ENCODE measurements at regions not wholly inside any gene's neighbourhood (a gene's known extent, or its start where the extent isn't known, plus 50 kb on each side); places are given as distances from the start of the nearest gene placed in this dataset.
"Not testable (repeated sequence)": the region's sequence is repeated elsewhere in the genome, so short reads cannot be mapped to it uniquely, and the experiment has no call there.

- DNase-seq (ENCODE audit: low read depth): no peak
Observed at GRCh38 chr10:60513281-60513680, 123.6 kb upstream of the ANK3 start.

- no peak for DNase-seq (ENCODE audit: low read depth)
Observed at GRCh38 chr10:60511477-60512229, 122.0 kb upstream of the ANK3 start.

DNA sequence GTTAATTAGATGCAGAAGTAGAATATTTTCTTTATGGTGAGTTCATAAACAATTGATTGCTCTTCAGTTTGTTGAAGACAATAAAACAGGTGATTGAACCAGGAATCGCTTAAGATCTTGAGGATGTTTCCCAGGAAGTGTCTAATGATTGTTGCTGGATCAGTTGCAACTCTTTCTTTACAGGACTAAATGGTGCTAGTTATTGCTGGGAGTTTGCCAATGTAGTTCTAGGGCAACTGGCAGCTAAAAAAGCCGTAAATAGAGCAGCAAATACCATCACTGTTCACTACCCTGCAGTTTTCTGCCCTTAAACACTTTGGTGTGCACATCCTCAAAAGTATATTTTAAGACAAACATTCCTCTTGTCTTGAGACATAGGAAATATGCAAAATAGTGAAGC is 119.2 kb upstream of the ANK3 start:
- DNase-seq (ENCODE audit: low read depth): no peak

- no peak for DNase-seq (ENCODE audit: low read depth)
Observed at GRCh38 chr10:60508037-60508436, 118.4 kb upstream of the ANK3 start.

DNA sequence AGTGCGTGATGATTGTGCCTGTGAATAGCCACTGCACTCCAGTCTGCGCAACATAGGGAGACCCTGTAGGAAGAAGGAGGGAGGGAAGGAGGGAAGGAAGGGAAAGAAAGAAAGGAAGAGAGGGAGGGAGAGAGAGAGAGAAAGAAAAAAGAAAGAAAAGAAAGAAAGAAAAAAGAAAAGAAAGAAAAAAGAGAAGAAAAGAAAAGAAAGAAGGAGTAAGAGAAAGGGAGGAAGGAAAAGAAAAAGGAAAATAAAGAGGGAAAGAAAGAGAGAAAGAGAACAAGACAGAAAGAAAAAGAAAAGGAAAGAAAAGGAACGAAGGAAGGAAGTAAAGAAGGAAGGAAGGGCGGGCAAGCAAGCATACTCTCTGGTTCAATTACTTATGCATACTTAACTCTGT is 112.9 kb upstream of the ANK3 start:
- DNase-seq (ENCODE audit: low read depth): no peak

- DNase-seq (ENCODE audit: low read depth): no peak
Observed at GRCh38 chr10:60498985-60499384, 109.3 kb upstream of the ANK3 start.

GRCh38 chr10:60497364-60497763 is 107.7 kb upstream of the ANK3 start:
- no peak for DNase-seq (ENCODE audit: low read depth)

DNA sequence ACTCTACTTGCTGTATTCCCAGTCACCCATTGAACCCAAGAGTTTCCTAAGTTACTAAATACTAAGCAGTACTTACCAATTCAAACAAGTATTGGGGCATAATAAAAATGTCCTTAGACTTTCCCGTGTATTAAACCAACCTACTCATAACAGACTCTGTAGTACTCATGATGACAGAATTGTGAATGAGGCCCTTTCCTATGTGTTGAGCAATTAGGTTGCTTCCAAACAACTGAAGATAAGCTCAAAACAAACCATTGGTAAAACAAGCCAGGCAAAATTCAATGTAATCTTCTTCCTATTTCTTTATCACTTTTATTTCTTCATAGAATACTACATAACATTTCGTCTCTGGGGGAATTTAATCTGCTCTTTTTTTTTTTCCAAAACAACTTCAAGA is 106.5 kb upstream of the ANK3 start:
- DNase-seq (ENCODE audit: low read depth): no peak

DNA sequence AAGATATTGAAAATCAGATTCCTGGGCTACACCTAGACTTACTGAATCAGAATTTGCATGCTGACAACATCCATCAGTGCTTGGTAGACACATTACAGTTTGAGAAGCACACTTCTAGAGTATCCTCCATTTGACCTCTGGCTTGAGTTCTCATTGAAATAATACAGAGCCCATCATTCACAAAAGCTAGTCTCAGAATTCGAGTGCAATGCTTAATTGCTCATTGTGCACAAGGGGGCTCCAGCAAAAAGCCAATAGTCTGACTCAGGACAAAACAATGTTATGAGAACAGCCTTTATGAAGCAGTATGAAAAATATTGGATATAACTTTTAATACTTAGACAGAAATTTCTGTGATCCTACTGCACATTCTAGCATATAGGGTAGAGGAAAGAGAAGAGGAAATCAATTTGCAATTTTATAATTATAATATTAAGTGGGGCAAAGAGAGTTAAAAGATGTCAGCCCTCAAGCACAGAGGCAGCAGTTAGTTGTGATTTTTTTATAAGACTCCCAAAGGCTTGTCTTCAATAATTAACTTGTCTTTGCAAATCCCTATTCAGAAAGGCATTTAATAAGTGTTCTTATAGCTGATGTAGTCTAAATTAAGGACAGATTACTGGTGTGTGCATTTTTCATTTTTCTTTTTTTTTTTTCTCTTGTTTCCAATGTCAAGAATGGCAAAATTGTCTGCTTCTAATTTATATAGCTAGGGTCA is 105.8 kb upstream of the ANK3 start:
- DNase-seq (ENCODE audit: low read depth): no peak

DNA sequence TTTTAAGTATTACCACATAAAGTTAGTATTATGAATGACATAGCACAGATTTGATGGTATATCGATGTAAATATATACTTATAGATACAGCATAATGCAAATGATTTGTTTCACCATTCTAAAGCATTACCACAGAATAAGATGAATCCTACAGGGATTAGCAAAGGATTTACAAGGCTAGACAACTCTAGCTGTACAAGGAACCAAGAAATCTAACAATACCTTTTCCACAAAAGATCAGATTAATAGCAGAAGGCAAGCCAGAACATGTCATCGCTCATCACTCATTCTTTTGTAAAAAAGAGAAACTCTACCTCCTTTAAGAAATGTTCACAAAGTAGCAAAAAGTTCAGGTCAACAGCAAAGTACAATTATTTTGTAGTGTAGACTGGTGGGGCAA is 105.1 kb upstream of the ANK3 start:
- DNase-seq (ENCODE audit: low read depth): no peak

DNA sequence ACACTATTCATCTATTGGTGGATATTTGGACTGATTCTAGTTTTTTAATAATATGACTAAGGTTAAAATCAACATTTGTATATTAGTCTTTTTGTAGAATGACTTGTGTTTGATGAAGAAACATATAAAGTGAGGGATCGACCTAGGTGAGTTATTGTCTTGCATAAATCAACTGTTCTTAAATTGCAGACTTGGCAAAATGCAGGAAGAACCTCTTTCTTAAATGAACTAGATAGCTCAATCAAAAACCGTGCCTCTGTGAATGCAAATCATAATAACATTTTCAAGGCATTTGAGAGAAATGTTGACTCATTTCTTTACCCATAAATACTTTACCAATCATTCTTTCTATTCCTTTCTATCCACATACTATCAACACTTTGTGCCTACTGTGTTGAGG is 101.5 kb upstream of the ANK3 start:
- no peak for DNase-seq (ENCODE audit: low read depth)

DNA sequence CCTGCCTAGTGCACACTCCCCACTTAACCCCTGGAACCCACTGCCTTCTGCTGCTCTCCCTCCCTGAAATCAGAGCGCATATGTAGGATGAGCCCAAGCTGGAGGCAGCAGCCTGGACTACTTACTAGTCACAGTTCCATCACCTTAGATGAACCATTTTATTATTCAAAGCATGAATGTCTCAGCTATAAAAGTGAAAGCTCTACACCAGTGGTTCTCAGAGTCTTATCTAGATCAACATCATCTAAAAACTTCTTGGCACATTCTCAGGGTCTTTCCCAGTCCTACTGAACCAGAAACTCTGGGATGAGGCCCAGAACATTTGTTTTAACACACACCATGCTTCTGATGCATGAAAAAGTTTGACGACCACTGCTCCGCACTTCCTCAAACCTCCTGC is 100.3 kb upstream of the ANK3 start:
- no peak for DNase-seq (ENCODE audit: low read depth)

DNA sequence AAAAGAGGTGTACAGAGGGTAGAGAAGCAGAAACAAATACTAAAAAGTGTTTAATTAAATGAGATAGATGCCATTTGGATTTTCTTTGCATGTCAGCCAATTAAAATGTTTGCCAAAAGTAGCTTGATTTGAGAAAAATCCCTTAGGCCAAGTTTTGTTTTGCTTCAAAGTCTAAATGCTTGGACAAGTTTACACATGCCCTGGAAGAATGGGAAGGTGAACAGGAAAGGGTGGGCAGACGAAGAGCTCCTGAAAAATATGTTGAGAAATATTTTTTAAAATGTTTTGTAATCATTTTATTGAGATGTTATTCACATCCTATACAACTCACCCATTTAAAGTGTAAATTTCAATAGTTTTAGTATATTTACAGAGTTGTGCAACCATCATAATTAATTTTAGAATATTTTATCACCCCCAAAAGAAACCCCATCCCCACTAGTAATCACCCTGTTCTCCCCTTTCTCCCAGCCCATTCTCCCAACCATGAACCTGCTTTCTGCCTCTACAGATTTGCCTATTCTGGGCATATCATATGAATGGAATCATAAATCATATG is 98.5 kb upstream of the ANK3 start:
- DNase-seq (ENCODE audit: low read depth): no peak

DNA sequence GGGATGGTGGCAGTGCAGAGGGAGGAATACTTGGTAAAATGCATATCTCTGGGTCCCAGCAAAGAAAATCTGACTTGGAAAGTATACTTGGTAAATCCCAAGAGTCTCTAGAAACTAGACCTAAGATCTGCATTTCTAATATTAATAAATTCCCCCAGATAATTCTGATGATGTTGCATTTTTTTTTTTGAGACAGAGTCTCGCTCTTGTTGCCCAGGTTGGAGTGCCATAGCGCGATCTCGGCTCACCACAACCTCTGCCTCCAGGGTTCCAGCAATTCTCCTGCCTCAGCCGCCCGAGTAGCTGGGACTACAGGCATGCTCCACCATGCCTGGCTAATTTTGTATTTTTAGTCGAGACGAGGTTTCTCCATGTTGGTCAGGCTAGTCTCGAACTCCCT is 97.9 kb upstream of the ANK3 start:
- no peak for DNase-seq (ENCODE audit: low read depth)

- DNase-seq (ENCODE audit: low read depth): no peak
Observed at GRCh38 chr10:60485025-60485424, 95.3 kb upstream of the ANK3 start.

GRCh38 chr10:60480865-60481563 is 91.3 kb upstream of the ANK3 start:
- DNase-seq (ENCODE audit: low read depth): no peak

- DNase-seq (ENCODE audit: low read depth): no peak
Observed at GRCh38 chr10:60479305-60480020, 89.8 kb upstream of the ANK3 start.

- DNase-seq (ENCODE audit: low read depth): no peak
Observed at GRCh38 chr10:60476451-60476850, 86.8 kb upstream of the ANK3 start.

DNA sequence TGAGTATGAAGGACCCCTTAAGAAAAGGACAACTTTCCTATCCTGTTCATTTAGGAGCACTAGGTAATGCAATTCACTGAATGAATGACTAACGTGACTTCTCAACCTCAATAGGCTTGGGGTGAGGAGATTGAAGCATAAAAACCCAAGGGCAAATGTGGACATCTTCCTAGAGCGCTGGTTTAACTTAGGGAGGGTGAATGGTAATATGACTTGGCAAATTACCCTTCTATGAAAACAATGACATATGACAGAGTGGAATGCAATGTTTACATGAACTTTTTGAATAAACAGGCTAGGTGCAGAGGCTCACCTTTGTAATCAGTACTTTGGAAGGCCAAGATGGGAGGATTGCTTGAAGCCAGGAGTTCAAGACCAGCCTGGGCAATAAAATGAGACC is 83.9 kb upstream of the ANK3 start:
- DNase-seq (ENCODE audit: low read depth): no peak

- no peak for DNase-seq (ENCODE audit: low read depth)
Observed at GRCh38 chr10:60470091-60470490, 80.4 kb upstream of the ANK3 start.

DNA sequence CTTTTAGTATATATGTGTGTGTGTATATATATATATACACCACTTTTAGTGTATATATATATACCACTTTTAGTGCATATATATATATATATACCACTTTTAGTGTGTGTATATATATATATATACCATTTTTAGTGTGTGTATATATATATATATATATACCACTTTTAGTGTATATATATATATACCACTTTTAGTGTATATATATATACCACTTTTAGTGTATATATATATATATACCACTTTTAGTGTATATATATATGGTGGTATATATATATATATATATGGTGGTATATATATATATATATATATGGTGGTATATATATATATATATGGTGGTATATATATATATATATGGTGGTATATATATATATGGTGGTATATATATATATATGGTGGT is 79.5 kb upstream of the ANK3 start:
- DNase-seq (ENCODE audit: low read depth): not testable (repeated sequence)

DNA sequence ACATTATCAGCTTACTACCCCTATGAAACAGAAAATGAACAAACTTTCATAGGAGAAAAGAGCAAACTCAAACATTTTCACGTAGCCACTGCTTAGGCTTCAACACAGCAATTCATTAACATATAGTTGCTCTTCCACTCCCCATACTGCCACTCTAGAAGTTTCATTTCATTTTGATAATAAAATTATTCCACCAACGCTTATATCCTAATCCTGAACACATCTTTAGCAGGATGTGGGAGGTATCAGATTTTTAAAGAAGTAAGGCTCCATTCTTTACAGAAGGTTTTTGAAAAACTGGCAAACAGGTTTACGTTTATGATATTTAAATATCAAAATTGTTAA is 77.5 kb upstream of the ANK3 start:
- DNase-seq (ENCODE audit: low read depth): no peak

All from stimulated activated CD8-positive, alpha-beta memory T cell treated with anti-CD3 and anti-CD28 coated beads, Interleukin-12 subunit alpha, Interleukin-12 subunit beta, amount 100 ng/mL, for 1 hour (primary cell).